Endodermal cell (in vitro differentiated cells): ENCODE measurements at regions not wholly inside any gene's neighbourhood (a gene's known extent, or its start where the extent isn't known, plus 50 kb on each side); places are given as distances from the start of the nearest gene placed in this dataset.

Experiments used
- DNase-seq: peaks from one replicate; pipeline ENCODE4 v3.0.0-alpha.2; 2017
- H3K27ac ChIP-seq: 2 replicates; pipeline ENCODE4 v1.5.1; 2013; ENCODE audit warnings: mild to moderate bottlenecking, low read depth, low read length, moderate library complexity
- H3K27me3 ChIP-seq: 2 replicates; pipeline ENCODE4 v1.6.1; 2013; ENCODE audit warnings: mild to moderate bottlenecking, low read length, moderate library complexity; ENCODE audit not compliant: insufficient read depth, control insufficient read depth, poor library complexity, severe bottlenecking
- H3K36me3 ChIP-seq: 2 replicates; pipeline ENCODE4 v1.7.0; 2013; ENCODE audit warnings: mild to moderate bottlenecking, low read length, moderate library complexity; ENCODE audit not compliant: control insufficient read depth, insufficient read depth
- H3K4me1 ChIP-seq: one replicate; pipeline ENCODE4 v1.7.0; 2013; ENCODE audit warnings: low read length; ENCODE audit not compliant: control insufficient read depth, insufficient read depth
- H3K4me3 ChIP-seq: 2 replicates; pipeline ENCODE4 v1.5.1; 2013; ENCODE audit warnings: mild to moderate bottlenecking, low read length, moderate library complexity
- H3K9ac ChIP-seq: 2 replicates; pipeline ENCODE4 v1.6.1; 2013; ENCODE audit warnings: mild to moderate bottlenecking, low read length, moderate library complexity; ENCODE audit not compliant: poor library complexity, severe bottlenecking; ENCODE audit errors: extremely low read depth
- H3K9me3 ChIP-seq: 2 replicates; pipeline ENCODE4 v1.6.1; 2013; ENCODE audit warnings: mild to moderate bottlenecking, low read length, moderate library complexity; ENCODE audit not compliant: control insufficient read depth
- H3K27ac Mint-ChIP-seq: 2 replicates; pipeline ENCODE4 v1.8.0; 2020; ENCODE audit warnings: mixed read lengths
- H3K27me3 Mint-ChIP-seq: 2 replicates; pipeline ENCODE4 v1.8.0; 2021; ENCODE audit warnings: mild to moderate bottlenecking, mixed read lengths; ENCODE audit not compliant: insufficient read depth
- H3K36me3 Mint-ChIP-seq: 2 replicates; pipeline ENCODE4 v1.8.0; 2020; ENCODE audit warnings: low read depth, mixed read lengths
- H3K4me1 Mint-ChIP-seq: 2 replicates; pipeline ENCODE4 v1.8.0; 2020; ENCODE audit warnings: mixed read lengths
- H3K4me3 Mint-ChIP-seq: 2 replicates; pipeline ENCODE4 v1.8.0; 2020; ENCODE audit warnings: mild to moderate bottlenecking, moderate library complexity, mixed read lengths
- H3K9me3 Mint-ChIP-seq: 2 replicates; pipeline ENCODE4 v1.8.0; 2020; ENCODE audit warnings: mild to moderate bottlenecking, mixed read lengths
- WGBS, 2 experiments: methylation state at CpG; one replicate each; pipeline versions ENCODE4 v1.1.5 to v1.1.7; 2013; ENCODE audit warnings: missing lambda C conversion rate in 2 of 2, mixed read lengths in 1 of 2; ENCODE audit not compliant: insufficient coverage in 1 of 2, insufficient read length in 1 of 2; 5-methylcytosine and 5-hydroxymethylcytosine counted together
- TF ChIP-seq, protein P1 (sequence below): fragments of 200-600 bp; sonication (generic); conservative IDR thresholded peaks from 2 replicates; pipeline ENCODE4 v1.5.0; 2021; ENCODE audit warnings: antibody characterized with exemption, mild to moderate bottlenecking

DNA sequence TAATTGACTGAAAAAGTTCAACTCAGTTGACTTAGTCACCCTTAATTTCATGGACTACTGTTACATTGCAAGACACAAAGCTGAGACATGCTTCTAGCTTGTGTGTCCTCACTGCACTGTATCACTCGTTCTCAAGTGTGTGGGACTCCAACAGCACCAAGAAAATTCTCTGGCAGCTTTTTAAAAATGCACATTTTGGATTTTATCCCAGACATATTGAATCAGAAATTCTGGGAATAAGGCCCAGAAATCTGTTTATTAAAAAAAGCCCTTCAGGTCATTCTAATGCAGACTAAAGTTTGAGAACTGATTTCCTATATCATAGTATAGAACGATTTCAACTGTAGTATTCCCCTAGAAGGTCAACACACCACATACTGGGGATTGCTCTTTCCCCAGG is 1485.3 kb downstream of the PCDH9 start:
- H3K27me3 Mint-ChIP-seq: no peaks in the 10 kb centered on the region
- H3K27me3 ChIP-seq: no peaks in the 10 kb centered on the region
- no peak overlapping the region for H3K4me3 ChIP-seq
- no peak overlapping the region for H3K27ac ChIP-seq
- H3K4me1 Mint-ChIP-seq: no peaks in the 10 kb centered on the region
- TF ChIP-seq, protein P1, sequence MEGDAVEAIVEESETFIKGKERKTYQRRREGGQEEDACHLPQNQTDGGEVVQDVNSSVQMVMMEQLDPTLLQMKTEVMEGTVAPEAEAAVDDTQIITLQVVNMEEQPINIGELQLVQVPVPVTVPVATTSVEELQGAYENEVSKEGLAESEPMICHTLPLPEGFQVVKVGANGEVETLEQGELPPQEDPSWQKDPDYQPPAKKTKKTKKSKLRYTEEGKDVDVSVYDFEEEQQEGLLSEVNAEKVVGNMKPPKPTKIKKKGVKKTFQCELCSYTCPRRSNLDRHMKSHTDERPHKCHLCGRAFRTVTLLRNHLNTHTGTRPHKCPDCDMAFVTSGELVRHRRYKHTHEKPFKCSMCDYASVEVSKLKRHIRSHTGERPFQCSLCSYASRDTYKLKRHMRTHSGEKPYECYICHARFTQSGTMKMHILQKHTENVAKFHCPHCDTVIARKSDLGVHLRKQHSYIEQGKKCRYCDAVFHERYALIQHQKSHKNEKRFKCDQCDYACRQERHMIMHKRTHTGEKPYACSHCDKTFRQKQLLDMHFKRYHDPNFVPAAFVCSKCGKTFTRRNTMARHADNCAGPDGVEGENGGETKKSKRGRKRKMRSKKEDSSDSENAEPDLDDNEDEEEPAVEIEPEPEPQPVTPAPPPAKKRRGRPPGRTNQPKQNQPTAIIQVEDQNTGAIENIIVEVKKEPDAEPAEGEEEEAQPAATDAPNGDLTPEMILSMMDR: no peak
- no peaks in the 10 kb centered on the region for H3K4me1 ChIP-seq
- H3K4me3 Mint-ChIP-seq: no peak overlapping the region
- no peaks in the 10 kb centered on the region for H3K36me3 Mint-ChIP-seq
- H3K27ac Mint-ChIP-seq: no peak overlapping the region
- no peak for DNase-seq
- WGBS, 2 experiments: 84 to 89% methylated on average over 1 to 2 of the region's 2 CpGs
- H3K36me3 ChIP-seq: no peaks in the 10 kb centered on the region
- H3K9ac ChIP-seq: no peak overlapping the region
- peaks cover 1% of the 10 kb centered on the region for H3K9me3 Mint-ChIP-seq
- no peaks in the 10 kb centered on the region for H3K9me3 ChIP-seq

DNA sequence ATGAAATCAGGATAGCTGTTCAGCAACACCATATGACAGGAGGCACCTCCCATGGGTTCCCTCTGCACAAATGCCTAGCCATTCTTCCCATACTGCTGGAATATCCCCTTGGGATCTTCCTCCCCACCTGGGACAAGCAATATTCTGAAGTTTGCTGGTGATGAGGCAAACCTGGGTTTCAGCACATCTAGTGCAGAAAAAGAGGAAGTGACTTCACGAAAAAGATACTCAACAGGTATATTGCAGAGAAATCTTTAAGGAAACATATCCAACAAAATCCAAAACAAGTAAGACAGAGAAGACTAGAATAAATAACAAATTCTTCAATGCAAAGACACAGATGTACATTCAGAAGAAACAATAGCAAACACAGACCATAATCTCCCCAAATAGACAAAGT is 1497.0 kb downstream of the PCDH9 start:
- H3K36me3 Mint-ChIP-seq: no peaks in the 10 kb centered on the region
- no CpG with 5 or more reads among the region's 1 CpG for WGBS, 2 experiments
- no peak overlapping the region for H3K4me3 ChIP-seq
- DNase-seq: no peak
- no peak overlapping the region for H3K9ac ChIP-seq
- no peaks in the 10 kb centered on the region for H3K4me1 ChIP-seq
- no peak overlapping the region for H3K27ac Mint-ChIP-seq
- H3K9me3 ChIP-seq: no peaks in the 10 kb centered on the region
- peaks cover 5% of the 10 kb centered on the region for H3K9me3 Mint-ChIP-seq
- no peaks in the 10 kb centered on the region for H3K4me1 Mint-ChIP-seq
- no peaks in the 10 kb centered on the region for H3K27me3 Mint-ChIP-seq
- no peaks in the 10 kb centered on the region for H3K36me3 ChIP-seq
- TF ChIP-seq, protein P1: no peak
- H3K27ac ChIP-seq: no peak overlapping the region
- H3K27me3 ChIP-seq: no peaks in the 10 kb centered on the region
- H3K4me3 Mint-ChIP-seq: no peak overlapping the region

DNA sequence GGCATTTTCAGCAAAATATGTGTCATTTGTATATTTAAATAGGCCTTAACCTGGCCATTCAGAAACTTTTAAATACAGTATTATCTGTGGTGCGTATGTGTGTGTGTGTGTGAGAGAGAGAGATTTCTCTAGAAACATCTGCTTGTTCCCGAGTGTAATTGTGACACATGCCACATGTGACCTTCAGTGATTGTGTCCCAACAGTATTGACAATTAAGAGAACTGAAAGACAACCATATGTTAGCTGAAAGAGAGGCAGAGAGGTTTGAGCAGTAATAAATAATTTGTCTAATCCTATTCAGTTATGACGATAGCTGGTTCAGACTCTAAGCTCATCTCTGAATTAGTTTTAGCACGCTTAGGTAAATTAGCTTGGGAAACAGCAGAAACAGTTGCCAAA is 1503.1 kb downstream of the PCDH9 start:
- TF ChIP-seq, protein P1: no peak
- WGBS, 2 experiments: 87 to 96% methylated on average over 3 to 4 of the region's 4 CpGs
- H3K9ac ChIP-seq: no peak overlapping the region
- no peaks in the 10 kb centered on the region for H3K9me3 ChIP-seq
- H3K27me3 ChIP-seq: no peaks in the 10 kb centered on the region
- H3K27ac Mint-ChIP-seq: no peak overlapping the region
- no peaks in the 10 kb centered on the region for H3K9me3 Mint-ChIP-seq
- no peaks in the 10 kb centered on the region for H3K27me3 Mint-ChIP-seq
- H3K36me3 ChIP-seq: no peaks in the 10 kb centered on the region
- no peak overlapping the region for H3K4me3 Mint-ChIP-seq
- H3K4me1 Mint-ChIP-seq: no peaks in the 10 kb centered on the region
- no peak overlapping the region for H3K4me3 ChIP-seq
- H3K4me1 ChIP-seq: no peaks in the 10 kb centered on the region
- no peak for DNase-seq
- no peak overlapping the region for H3K27ac ChIP-seq
- no peaks in the 10 kb centered on the region for H3K36me3 Mint-ChIP-seq
